ENCODE measurements at regions not wholly inside any gene's neighbourhood (a gene's known extent, or its start where the extent isn't known, plus 50 kb on each side); places are given as distances from the start of the nearest gene placed in this dataset.

GRCh38 chr15:31609906-31610305 lies 283.3 kb downstream of the KLF13 start:
- in situ Hi-C loops (cut with HindIII; ENCODE audit: extremely low pct_ligation_motif_present, low pct_unique_long_range_greater_than_20kb) (no loop called here), intact Hi-C loops (cut with micrococcal nuclease; ENCODE audit: unreplicated experiment) (no loop called here)
- BruUV-seq (replicated peaks): no TSS peak
- no peak overlapping the region for H3K9ac ChIP-seq (ENCODE audit: insufficient read depth, low read depth, low read length)
- H3K27me3 ChIP-seq (ENCODE audit: control insufficient read depth in 1 of 2, insufficient read depth in 2 of 2, low read length in 2 of 2): no peaks in the 10 kb centered on the region
- H2AFZ ChIP-seq (ENCODE audit: low read length): no peak overlapping the region
- H3K9me3 ChIP-seq (ENCODE audit: low read length): no peaks in the 10 kb centered on the region
- DNase-seq (ENCODE audit: low spot score): no peak
- H3K36me3 ChIP-seq (replicated peaks in 1 of 2; ENCODE audit: control insufficient read depth in 1 of 2, insufficient read depth in 2 of 2, low read length in 2 of 2): no peaks in the 10 kb centered on the region
- no peak for TF ChIP-seq HNRNPL (IDR thresholded peaks at IDR 0.05; ENCODE audit: low read depth, low read length)
- TF ChIP-seq SALL2 (CRISPR knock-in tag; IDR thresholded peaks at IDR 0.05): no peak
- TF ChIP-seq MNT (IDR thresholded peaks at IDR 0.05): no peak
- no peak for TF ChIP-seq NCOR1 (IDR thresholded peaks at IDR 0.05; ENCODE audit: borderline replicate concordance, low read length)
- no peak for TF ChIP-seq ZNF724P (CRISPR knock-in tag; IDR thresholded peaks at IDR 0.05; ENCODE audit: borderline replicate concordance)
- TF ChIP-seq TOE1 (CRISPR knock-in tag; IDR thresholded peaks at IDR 0.05): no peak
- no peak for TF ChIP-seq SIN3B (IDR thresholded peaks at IDR 0.05; ENCODE audit: low read length)
- POLR2A ChIA-PET: no interaction called here
- CTCF ChIA-PET (ENCODE audit: low intra/inter-chr PET ratio, low total read pairs): no interaction called here
- H4K20me1 ChIP-seq (ENCODE audit: insufficient read depth, low read length): no peaks in the 10 kb centered on the region
- FAIRE-seq: no peak
- no peak overlapping the region for H3K4me3 ChIP-seq (replicated peaks in 1 of 3; ENCODE audit: insufficient read depth in 1 of 3, low read depth in 2 of 3, low read length in 3 of 3)
- no peak overlapping the region for H3K27ac ChIP-seq (ENCODE audit: extremely low read length, insufficient read depth, low read length)
- WGBS (ENCODE audit: low lambda C conversion rate): 4% methylated on average over 2 of the region's 2 CpGs
- H3K4me2 ChIP-seq (ENCODE audit: low read depth, low read length): no peak overlapping the region
- H3K79me2 ChIP-seq (ENCODE audit: insufficient read depth, low read length): no peaks in the 10 kb centered on the region
- ATAC-seq: no peak
- no peaks in the 10 kb centered on the region for H3K4me1 ChIP-seq (ENCODE audit: insufficient read depth, low read length)

- Histone ChIP-seq H3K9ac (ENCODE audit: insufficient read depth, low read depth, low read length) (no peak overlapping the region), H3K4me1 (ENCODE audit: insufficient read depth, low read length) (no peaks in the 10 kb centered on the region), H3K4me3 (replicated peaks in 1 of 3; ENCODE audit: insufficient read depth in 1 of 3, low read depth in 2 of 3, low read length in 3 of 3) (no peak overlapping the region), H3K79me2 (ENCODE audit: insufficient read depth, low read length) (no peaks in the 10 kb centered on the region), H3K9me3 (ENCODE audit: low read length) (no peaks in the 10 kb centered on the region), H2AFZ (ENCODE audit: low read length) (no peak overlapping the region), H3K27me3 (ENCODE audit: control insufficient read depth in 1 of 2, insufficient read depth in 2 of 2, low read length in 2 of 2) (no peaks in the 10 kb centered on the region; a peak in 1 of 5 replicates), H3K27ac (ENCODE audit: extremely low read length, insufficient read depth, low read length) (no peak overlapping the region), H3K4me2 (ENCODE audit: low read depth, low read length) (no peak overlapping the region), H4K20me1 (ENCODE audit: insufficient read depth, low read length) (no peaks in the 10 kb centered on the region), H3K36me3 (replicated peaks in 1 of 2; ENCODE audit: control insufficient read depth in 1 of 2, insufficient read depth in 2 of 2, low read length in 2 of 2) (no peaks in the 10 kb centered on the region)
- CTCF ChIA-PET (ENCODE audit: low intra/inter-chr PET ratio, low total read pairs): no interaction called here
- intact Hi-C loops (cut with micrococcal nuclease; ENCODE audit: unreplicated experiment) (no loop called here), in situ Hi-C loops (cut with HindIII; ENCODE audit: extremely low pct_ligation_motif_present, low pct_unique_long_range_greater_than_20kb) (no loop called here)
- POLR2A ChIA-PET: no interaction called here
- no peak for DNase-seq (ENCODE audit: low spot score)
- BruUV-seq (replicated peaks): no TSS peak
- 39% methylated on average over 9 of the region's 9 CpGs for WGBS (ENCODE audit: low lambda C conversion rate)
- FAIRE-seq: no peak
- no peak for ATAC-seq
- TF ChIP-seq ZNF251 (CRISPR knock-in tag; IDR thresholded peaks at IDR 0.05) (no peak), ZNF547 (CRISPR knock-in tag; IDR thresholded peaks at IDR 0.05) (no peak), LBX2 (CRISPR knock-in tag; IDR thresholded peaks at IDR 0.05; ENCODE audit: borderline replicate concordance) (no peak), ZNF350 (CRISPR knock-in tag; IDR thresholded peaks at IDR 0.05; ENCODE audit: borderline replicate concordance, low read depth) (no peak), KLF6 (CRISPR knock-in tag; IDR thresholded peaks at IDR 0.05) (no peak), TIGD3 (CRISPR knock-in tag; IDR thresholded peaks at IDR 0.05; ENCODE audit: borderline replicate concordance) (no peak), ZBTB1 (CRISPR knock-in tag; IDR thresholded peaks at IDR 0.05; ENCODE audit: borderline replicate concordance) (no peak), NFE2 (CRISPR knock-in tag; IDR thresholded peaks at IDR 0.05) (no peak), ATF7-NPFF (CRISPR knock-in tag; IDR thresholded peaks at IDR 0.05; ENCODE audit: low read depth) (no peak)
Measured at GRCh38 chr15:31615643-31616415, 289.2 kb downstream of the KLF13 start.

All from HepG2 (cell line).